CD4-positive, alpha-beta T cell (primary cell): ENCODE measurements at regions not wholly inside any gene's neighbourhood (a gene's known extent, or its start where the extent isn't known, plus 50 kb on each side); places are given as distances from the start of the nearest gene placed in this dataset.

Experiments used
- ATAC-seq: fragments of 200-7000 bp; cut with Tn5 transposase; one replicate; pipeline ENCODE4 v1.10.0; 2022; ENCODE audit warnings: mild to moderate bottlenecking; ENCODE audit not compliant: poor library complexity
- CTCF ChIA-PET: fragments of 350-600 bp; sonication (Branson Sonifier 250); formaldehyde crosslinking; loops from one replicate; lab custom pipeline; 2021; ENCODE audit warnings: antibody characterized with exemption, inconsistent platforms; lab: Charles Lee
- POLR2A ChIA-PET: fragments of 350-600 bp; sonication (Branson Sonifier 250); formaldehyde crosslinking; loops from one replicate; lab custom pipeline; 2021; ENCODE audit warnings: antibody characterized with exemption, inconsistent platforms; lab: Charles Lee
- DNase-seq, 14 experiments: peaks; one replicate each; pipeline ENCODE4 v3.0.0-alpha.2; 2013 to 2020; ENCODE audit warnings: mixed read lengths in 2 of 14
- H3K27ac ChIP-seq, 2 donors: one replicate each; pipeline versions ENCODE4 v1.5.1 to v1.7.0; 2013; ENCODE audit warnings: low read length in 2 of 2, low read depth in 1 of 2, mild to moderate bottlenecking in 1 of 2
- H3K27me3 ChIP-seq, 2 experiments: 1 replicate in 1 of 2; 2 replicates in 1 of 2; pipeline versions ENCODE4 v1.6.1 to v1.7.0; 2013; ENCODE audit warnings: low read length in 2 of 2, control low read depth in 1 of 2, mild to moderate bottlenecking in 1 of 2, moderate library complexity in 1 of 2; ENCODE audit not compliant: insufficient read depth in 2 of 2, control insufficient read depth in 1 of 2
- H3K36me3 ChIP-seq: one replicate; pipeline ENCODE4 v1.6.1; 2013; ENCODE audit warnings: low read length, control low read depth; ENCODE audit not compliant: insufficient read depth
- H3K4me1 ChIP-seq: one replicate; pipeline ENCODE4 v1.6.1; 2013; ENCODE audit warnings: low read length, control low read depth; ENCODE audit not compliant: insufficient read depth
- H3K4me3 ChIP-seq: one replicate; pipeline ENCODE4 v1.5.1; 2013; ENCODE audit warnings: mild to moderate bottlenecking, low read length, moderate library complexity
- H3K9me3 ChIP-seq, 2 experiments: 1 replicate in 1 of 2; 2 replicates in 1 of 2; pipeline versions ENCODE4 v1.6.1 to v1.7.0; 2013; ENCODE audit warnings: low read length in 2 of 2, mild to moderate bottlenecking in 2 of 2, control low read depth in 1 of 2, moderate library complexity in 1 of 2; ENCODE audit not compliant: control insufficient read depth in 1 of 2, insufficient read depth in 1 of 2
- H3K27ac Mint-ChIP-seq: one replicate; pipeline ENCODE4 v1.8.0; 2020; ENCODE audit warnings: mixed read lengths
- H3K27me3 Mint-ChIP-seq: one replicate; pipeline ENCODE4 v1.8.0; 2021; ENCODE audit warnings: mixed read lengths
- H3K36me3 Mint-ChIP-seq: one replicate; pipeline ENCODE4 v1.8.0; 2021; ENCODE audit warnings: low read depth, mixed read lengths
- H3K4me1 Mint-ChIP-seq: one replicate; pipeline ENCODE4 v1.8.0; 2021; ENCODE audit warnings: low read depth, mixed read lengths
- H3K4me3 Mint-ChIP-seq: one replicate; pipeline ENCODE4 v1.8.0; 2020; ENCODE audit warnings: mild to moderate bottlenecking, mixed read lengths
- H3K9me3 Mint-ChIP-seq: one replicate; pipeline ENCODE4 v1.8.0; 2020; ENCODE audit warnings: mixed read lengths
- intact Hi-C, 2 experiments: fragments of 100-400 bp; cut with DNase I in 1 of 2; cut with micrococcal nuclease in 1 of 2; formaldehyde crosslinking; loops; one replicate each; pipeline versions ENCODE4 v1.15.1 to v1.9.0; 2023 to 2025; cut with DNase I, micrococcal nuclease
- TF ChIP-seq, protein P1 (sequence below): fragments of 200-600 bp; IDR thresholded peaks from one replicate; pipeline ENCODE4 v1.8.0; 2022; ENCODE audit warnings: antibody characterized with exemption, mild to moderate bottlenecking

GRCh38 chr2:161480123-161480522 is 64.0 kb downstream of the TBR1 start:
- Histone ChIP-seq H3K36me3 (no peaks in the 10 kb centered on the region), H3K9me3 (peaks cover 16 to 21% of the 10 kb centered on the region in 2 experiments), H3K27me3 (no peaks in the 10 kb centered on the region), H3K4me3 (no peak overlapping the region), H3K4me1 (no peaks in the 10 kb centered on the region), H3K27ac (no peak overlapping the region)
- Mint-ChIP-seq H3K27me3 (peaks cover 20% of the 10 kb centered on the region), H3K36me3 (no peaks in the 10 kb centered on the region), H3K27ac (no peak overlapping the region), H3K4me3 (no peak overlapping the region), H3K4me1 (no peaks in the 10 kb centered on the region), H3K9me3 (peaks cover 12% of the 10 kb centered on the region)
- TF ChIP-seq, protein P1, sequence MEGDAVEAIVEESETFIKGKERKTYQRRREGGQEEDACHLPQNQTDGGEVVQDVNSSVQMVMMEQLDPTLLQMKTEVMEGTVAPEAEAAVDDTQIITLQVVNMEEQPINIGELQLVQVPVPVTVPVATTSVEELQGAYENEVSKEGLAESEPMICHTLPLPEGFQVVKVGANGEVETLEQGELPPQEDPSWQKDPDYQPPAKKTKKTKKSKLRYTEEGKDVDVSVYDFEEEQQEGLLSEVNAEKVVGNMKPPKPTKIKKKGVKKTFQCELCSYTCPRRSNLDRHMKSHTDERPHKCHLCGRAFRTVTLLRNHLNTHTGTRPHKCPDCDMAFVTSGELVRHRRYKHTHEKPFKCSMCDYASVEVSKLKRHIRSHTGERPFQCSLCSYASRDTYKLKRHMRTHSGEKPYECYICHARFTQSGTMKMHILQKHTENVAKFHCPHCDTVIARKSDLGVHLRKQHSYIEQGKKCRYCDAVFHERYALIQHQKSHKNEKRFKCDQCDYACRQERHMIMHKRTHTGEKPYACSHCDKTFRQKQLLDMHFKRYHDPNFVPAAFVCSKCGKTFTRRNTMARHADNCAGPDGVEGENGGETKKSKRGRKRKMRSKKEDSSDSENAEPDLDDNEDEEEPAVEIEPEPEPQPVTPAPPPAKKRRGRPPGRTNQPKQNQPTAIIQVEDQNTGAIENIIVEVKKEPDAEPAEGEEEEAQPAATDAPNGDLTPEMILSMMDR = no peak
- POLR2A ChIA-PET = no interaction called here
- intact Hi-C loops = no loop called here
- DNase-seq = no peak
- no peak for ATAC-seq
- CTCF ChIA-PET = no interaction called here

GRCh38 chr2:161481619-161482018 is 65.5 kb downstream of the TBR1 start:
- Histone ChIP-seq H3K27me3 (no peaks in the 10 kb centered on the region), H3K4me1 (no peaks in the 10 kb centered on the region), H3K9me3 (peaks cover 16 to 21% of the 10 kb centered on the region in 2 experiments), H3K4me3 (no peak overlapping the region), H3K27ac (no peak overlapping the region), H3K36me3 (no peaks in the 10 kb centered on the region)
- ATAC-seq = no peak
- Mint-ChIP-seq H3K27me3 (peaks cover 16% of the 10 kb centered on the region), H3K4me1 (no peaks in the 10 kb centered on the region), H3K4me3 (no peak overlapping the region), H3K27ac (no peak overlapping the region), H3K36me3 (no peaks in the 10 kb centered on the region), H3K9me3 (peaks cover 12% of the 10 kb centered on the region)
- DNase-seq = no peak
- ChIA-PET CTCF (no interaction called here), POLR2A (no interaction called here)
- TF ChIP-seq, protein P1 = no peak
- intact Hi-C loops = no loop called here

- Mint-ChIP-seq H3K27me3 (peaks cover 11% of the 10 kb centered on the region), H3K36me3 (no peaks in the 10 kb centered on the region), H3K27ac (no peak overlapping the region), H3K9me3 (peaks cover 12% of the 10 kb centered on the region), H3K4me1 (no peaks in the 10 kb centered on the region), H3K4me3 (no peak overlapping the region)
- TF ChIP-seq, protein P1 = no peak
- CTCF ChIA-PET = no interaction called here
- POLR2A ChIA-PET = no interaction called here
- H3K27ac ChIP-seq = no peak overlapping the region
- H3K9me3 ChIP-seq = peaks cover 16 to 21% of the 10 kb centered on the region in 2 experiments
- H3K4me3 ChIP-seq = no peak overlapping the region
- no peaks in the 10 kb centered on the region for H3K27me3 ChIP-seq
- H3K4me1 ChIP-seq = no peaks in the 10 kb centered on the region
- H3K36me3 ChIP-seq = no peaks in the 10 kb centered on the region
- ATAC-seq (no peak), DNase-seq (no peak)
- intact Hi-C loops = no loop called here
Observed at GRCh38 chr2:161484061-161484460, 68.0 kb downstream of the TBR1 start.
